ENCODE measurements at regions not wholly inside any gene's neighbourhood (a gene's known extent, or its start where the extent isn't known, plus 50 kb on each side); places are given as distances from the start of the nearest gene placed in this dataset.

- ATAC-seq, result no peak
- no peak for FAIRE-seq
- ChIA-PET CTCF (no interaction called here), POLR2A (no interaction called here)
- no peak overlapping the region for H3K4me3 ChIP-seq
- TF ChIP-seq HEYL (CRISPR knock-in tag; IDR thresholded peaks at IDR 0.05) (no peak), RAD21 (conservative IDR thresholded peaks at IDR 0.05 in 1 of 2, IDR thresholded peaks at IDR 0.05 in 1 of 2) (no peak), CTCF (IDR thresholded peaks at IDR 0.05) (no peak), BHLHE40 (IDR thresholded peaks at IDR 0.05; ENCODE audit: low read depth, low read length) (no peak), POLR2A (IDR thresholded peaks at IDR 0.05; ENCODE audit: low read length) (no peak), FOSB (CRISPR knock-in tag; IDR thresholded peaks at IDR 0.05) (no peak), HOXB13 (CRISPR knock-in tag; IDR thresholded peaks at IDR 0.05; ENCODE audit: low read depth) (no peak), EHF (CRISPR knock-in tag; IDR thresholded peaks at IDR 0.05) (no peak), MAZ (IDR thresholded peaks at IDR 0.05; ENCODE audit: borderline replicate concordance, low read depth, low read length) (no peak), KDM1A (IDR thresholded peaks at IDR 0.05; ENCODE audit: low read depth) (no peak), CBX2 (IDR thresholded peaks at IDR 0.05; ENCODE audit: borderline replicate concordance, low read depth) (no peak), ZFP36 (IDR thresholded peaks at IDR 0.05; ENCODE audit: borderline replicate concordance, partially characterized antibody) (no peak), ESRRA (IDR thresholded peaks at IDR 0.05; ENCODE audit: borderline replicate concordance, low read length) (no peak)
- TF ChIP-seq, protein P1, sequence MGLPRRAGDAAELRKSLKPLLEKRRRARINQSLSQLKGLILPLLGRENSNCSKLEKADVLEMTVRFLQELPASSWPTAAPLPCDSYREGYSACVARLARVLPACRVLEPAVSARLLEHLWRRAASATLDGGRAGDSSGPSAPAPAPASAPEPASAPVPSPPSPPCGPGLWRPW (IDR thresholded peaks at IDR 0.05), result no peak
- TF ChIP-seq, protein P2, sequence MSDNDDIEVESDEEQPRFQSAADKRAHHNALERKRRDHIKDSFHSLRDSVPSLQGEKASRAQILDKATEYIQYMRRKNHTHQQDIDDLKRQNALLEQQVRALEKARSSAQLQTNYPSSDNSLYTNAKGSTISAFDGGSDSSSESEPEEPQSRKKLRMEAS (IDR thresholded peaks at IDR 0.05), result no peak
- TF ChIP-seq, protein P3, sequence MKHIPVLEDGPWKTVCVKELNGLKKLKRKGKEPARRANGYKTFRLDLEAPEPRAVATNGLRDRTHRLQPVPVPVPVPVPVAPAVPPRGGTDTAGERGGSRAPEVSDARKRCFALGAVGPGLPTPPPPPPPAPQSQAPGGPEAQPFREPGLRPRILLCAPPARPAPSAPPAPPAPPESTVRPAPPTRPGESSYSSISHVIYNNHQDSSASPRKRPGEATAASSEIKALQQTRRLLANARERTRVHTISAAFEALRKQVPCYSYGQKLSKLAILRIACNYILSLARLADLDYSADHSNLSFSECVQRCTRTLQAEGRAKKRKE (CRISPR knock-in tag; IDR thresholded peaks at IDR 0.05; ENCODE audit: low read depth), result no peak
- H3K9me3 ChIP-seq, result no peaks in the 10 kb centered on the region
- H3K4me2 ChIP-seq, result no peak overlapping the region
- no peaks in the 10 kb centered on the region for H3K4me1 ChIP-seq
- no peak for DNase-seq (ENCODE audit: low read depth in 1 of 2, low spot score in 1 of 2)
- no peak overlapping the region for H3K27ac ChIP-seq
Measured at GRCh38 chr6:66628917-66629316, 921.9 kb upstream of the EYS start.

- DNase-seq (ENCODE audit: low read depth in 1 of 2, low spot score in 1 of 2), result no peak
- WGBS (ENCODE audit: missing lambda C conversion rate), result 35% methylated on average over 1 of the region's 1 CpG
- no peak for FAIRE-seq
- no peak for ATAC-seq
- TF ChIP-seq CTCF (IDR thresholded peaks at IDR 0.05), result no peak
- no peak for TF ChIP-seq CBX8 (IDR thresholded peaks at IDR 0.05)
- no peak for TF ChIP-seq TP53 (CRISPR knock-in tag; IDR thresholded peaks at IDR 0.05)
- TF ChIP-seq ESRRA (IDR thresholded peaks at IDR 0.05; ENCODE audit: borderline replicate concordance, low read length), result no peak
- TF ChIP-seq CHD2 (IDR thresholded peaks at IDR 0.05; ENCODE audit: low read length, partially characterized antibody), result no peak
- no peak for TF ChIP-seq PHF8 (IDR thresholded peaks at IDR 0.05; ENCODE audit: borderline replicate concordance, low read depth)
- no peak for TF ChIP-seq JUNB (IDR thresholded peaks at IDR 0.05)
- TF ChIP-seq JUN (IDR thresholded peaks at IDR 0.05), result no peak
- H3K4me2 ChIP-seq, result no peak overlapping the region
- no peak overlapping the region for H3K4me3 ChIP-seq
- CTCF ChIA-PET, result no interaction called here
- H3K9me3 ChIP-seq, result no peaks in the 10 kb centered on the region
- POLR2A ChIA-PET, result no interaction called here
- no peaks in the 10 kb centered on the region for H3K4me1 ChIP-seq
- no peak overlapping the region for H3K27ac ChIP-seq
Measured at GRCh38 chr6:66623050-66623449, 916.0 kb upstream of the EYS start.

Measured in A549 (cell line).